Tibial nerve (tissue), 3 donors: ENCODE measurements at regions not wholly inside any gene's neighbourhood (a gene's known extent, or its start where the extent isn't known, plus 50 kb on each side); places are given as distances from the start of the nearest gene placed in this dataset.

Experiments used
- CTCF ChIP-seq, 5 experiments: fragments of 200-600 bp in 3 of 5; fragments of 450-650 bp in 2 of 5; sonication (generic) in 3 of 5; IDR thresholded peaks; one replicate each; pipeline ENCODE4 v1.5.1; 2016 to 2019; ENCODE audit warnings: antibody characterized with exemption in 5 of 5, mild to moderate bottlenecking in 3 of 5, moderate library complexity in 2 of 5
- POLR2A ChIP-seq, 2 donors: fragments of 450-650 bp; IDR thresholded peaks; one replicate each; pipeline ENCODE4 v1.6.1; 2017; ENCODE audit warnings: antibody characterized with exemption in 2 of 2, mild to moderate bottlenecking in 2 of 2, moderate library complexity in 2 of 2

- no peak for TF ChIP-seq CTCF (IDR thresholded peaks at IDR 0.05)
- no peak for TF ChIP-seq POLR2A (IDR thresholded peaks at IDR 0.05)
These were observed 256.2 kb upstream of the CDH20 start for GRCh38 chr18:61076986-61077385.
